IMR-90 (cell line): ENCODE measurements at regions not wholly inside any gene's neighbourhood (a gene's known extent, or its start where the extent isn't known, plus 50 kb on each side); places are given as distances from the start of the nearest gene placed in this dataset.

Experiments used
- ATAC-seq: fragments of 200-7000 bp; cut with Tn5 transposase; 2 replicates; pipeline ENCODE4 v1.9.1; 2020; ENCODE audit warnings: low read depth, mild to moderate bottlenecking, moderate library complexity
- BruUV-seq: library from RNA; stranded (reverse); fragments of 400-500 nt; replicated peaks from 2 replicates; lab custom pipeline; 2021; lab: Mats Ljungman, UMichigan
- CTCF ChIA-PET: fragments of 300-600 bp; formaldehyde crosslinking; extraction: SDS; loops from one replicate; lab custom pipeline; 2021; ENCODE audit warnings: antibody characterized with exemption; lab: Yijun Ruan, JAX
- POLR2A ChIA-PET: fragments of 300-600 bp; sonication (Branson Sonifier 250); formaldehyde crosslinking; loops from one replicate; lab custom pipeline; 2022; ENCODE audit warnings: antibody characterized with exemption; ENCODE audit not compliant: unreplicated experiment; lab: Charles Lee
- DNase-seq: peaks from one replicate; pipeline ENCODE4 v3.0.0; 2013
- H2AFZ ChIP-seq: replicated peaks from 2 replicates; pipeline ENCODE3; 2013; ENCODE audit warnings: low read length, mild to moderate bottlenecking; ENCODE audit not compliant: poor library complexity
- H2AK5ac ChIP-seq: 2 replicates; pipeline ENCODE4 v1.6.1; 2013; ENCODE audit warnings: low read depth, low read length, inconsistent platforms
- H2AK9ac ChIP-seq: replicated peaks from 2 replicates; pipeline ENCODE3; 2013; ENCODE audit warnings: mild to moderate bottlenecking, low read depth, low read length, moderate library complexity; ENCODE audit not compliant: poor library complexity
- H2BK120ac ChIP-seq: 2 replicates; pipeline ENCODE4 v1.6.1; 2013; ENCODE audit warnings: low read depth, low read length, inconsistent platforms
- H2BK15ac ChIP-seq: 3 replicates; pipeline ENCODE4 v1.6.1; 2013; ENCODE audit warnings: low read depth, low read length, inconsistent platforms
- H2BK20ac ChIP-seq: 2 replicates; pipeline ENCODE4 v1.6.1; 2013; ENCODE audit warnings: low read depth, mild to moderate bottlenecking, inconsistent platforms, low read length, moderate library complexity
- H2BK5ac ChIP-seq: 2 replicates; pipeline ENCODE4 v1.6.1; 2013; ENCODE audit warnings: mild to moderate bottlenecking, low read depth, low read length, inconsistent platforms; ENCODE audit not compliant: poor library complexity, severe bottlenecking
- H3K14ac ChIP-seq: replicated peaks from 2 replicates; pipeline ENCODE4 v1.6.1; 2013; ENCODE audit warnings: low read depth, low read length, inconsistent platforms
- H3K18ac ChIP-seq: 2 replicates; pipeline ENCODE4 v1.6.1; 2013; ENCODE audit warnings: low read depth, low read length, control low read depth
- H3K23ac ChIP-seq: 2 replicates; pipeline ENCODE4 v1.6.1; 2013; ENCODE audit warnings: low read depth, low read length, inconsistent platforms
- H3K27ac ChIP-seq: 2 replicates; pipeline ENCODE4 v1.5.1; 2013; ENCODE audit warnings: mild to moderate bottlenecking, control low read depth, low read length; ENCODE audit not compliant: insufficient read depth
- H3K27me3 ChIP-seq: 2 replicates; pipeline ENCODE4 v1.6.1; 2013; ENCODE audit warnings: low read length; ENCODE audit not compliant: control insufficient read depth, insufficient read depth
- H3K36me3 ChIP-seq: 2 replicates; pipeline ENCODE4 v1.6.1; 2013; ENCODE audit warnings: low read length, mixed read lengths; ENCODE audit not compliant: control insufficient read depth, insufficient read depth
- H3K4ac ChIP-seq: 2 replicates; pipeline ENCODE4 v1.6.1; 2013; ENCODE audit warnings: low read depth, low read length, inconsistent platforms
- H3K4me1 ChIP-seq: 2 replicates; pipeline ENCODE4 v1.6.1; 2013; ENCODE audit warnings: low read length, mixed read lengths; ENCODE audit not compliant: control insufficient read depth, insufficient read depth
- H3K4me2 ChIP-seq: 2 replicates; pipeline ENCODE4 v1.6.1; 2013; ENCODE audit warnings: low read depth, mild to moderate bottlenecking, control low read depth, low read length, moderate library complexity
- H3K4me3 ChIP-seq: 2 replicates; pipeline ENCODE4 v1.5.1; 2013; ENCODE audit warnings: low read depth, mild to moderate bottlenecking, control low read depth, low read length, moderate library complexity; ENCODE audit not compliant: insufficient read depth
- H3K56ac ChIP-seq: 2 replicates; pipeline ENCODE4 v1.6.1; 2013; ENCODE audit warnings: low read length, inconsistent platforms; ENCODE audit not compliant: insufficient read depth; ENCODE audit errors: extremely low read depth
- H3K79me1 ChIP-seq, 2 experiments: 2 replicates each; pipeline ENCODE4 v1.6.1; 2013; ENCODE audit warnings: low read length in 2 of 2, inconsistent platforms in 1 of 2, low read depth in 1 of 2
- H3K9ac ChIP-seq: 2 replicates; pipeline ENCODE4 v1.6.1; 2013; ENCODE audit warnings: low read depth, low read length, control low read depth
- H3K9me1 ChIP-seq: 2 replicates; pipeline ENCODE4 v1.6.1; 2013; ENCODE audit warnings: low read length, inconsistent platforms; ENCODE audit not compliant: insufficient read depth
- H3K9me3 ChIP-seq: 2 replicates; pipeline ENCODE4 v1.6.1; 2013; ENCODE audit warnings: low read length; ENCODE audit not compliant: control insufficient read depth, insufficient read depth
- H4K20me1 ChIP-seq: 2 replicates; pipeline ENCODE4 v1.6.1; 2013; ENCODE audit warnings: low read length, inconsistent platforms; ENCODE audit not compliant: insufficient read depth
- H4K5ac ChIP-seq: 2 replicates; pipeline ENCODE4 v1.6.1; 2013; ENCODE audit warnings: mild to moderate bottlenecking, low read depth, low read length, control low read depth
- H4K8ac ChIP-seq, 2 experiments: 2 replicates each; pipeline ENCODE4 v1.6.1; 2013; ENCODE audit warnings: low read depth in 2 of 2, low read length in 2 of 2, control low read depth in 1 of 2, inconsistent platforms in 1 of 2
- H4K91ac ChIP-seq: 2 replicates; pipeline ENCODE4 v1.6.1; 2013; ENCODE audit warnings: low read depth, low read length, inconsistent platforms; ENCODE audit not compliant: insufficient read depth
- CEBPB ChIP-seq: IDR thresholded peaks from 2 replicates; pipeline ENCODE4 v1.6.1; 2012; ENCODE audit warnings: low read depth, low read length, improper control_type of control experiment
- ELK1 ChIP-seq: fragments of 150-350 bp; IDR thresholded peaks from 2 replicates; pipeline ENCODE4 v1.6.1; 2016; ENCODE audit warnings: low read depth, mild to moderate bottlenecking, low read length, moderate library complexity, borderline replicate concordance
- FOS ChIP-seq: fragments of 150-350 bp; IDR thresholded peaks from 2 replicates; pipeline ENCODE4 v1.6.1; 2016; ENCODE audit warnings: low read depth, low read length
- MAFK ChIP-seq: IDR thresholded peaks from 2 replicates; pipeline ENCODE4 v1.6.1; 2012; ENCODE audit warnings: low read depth, low read length, improper control_type of control experiment
- MXI1 ChIP-seq: IDR thresholded peaks from 2 replicates; pipeline ENCODE4 v1.6.1; 2012; ENCODE audit warnings: low read depth, mild to moderate bottlenecking, low read length, moderate library complexity, borderline replicate concordance
- NFE2L2 ChIP-seq: fragments of 150-350 bp; IDR thresholded peaks from 2 replicates; pipeline ENCODE4 v1.6.1; 2016; ENCODE audit warnings: low read depth, mild to moderate bottlenecking, low read length
- POLR2A ChIP-seq: IDR thresholded peaks from 2 replicates; pipeline ENCODE4 v1.6.1; 2012; ENCODE audit warnings: mild to moderate bottlenecking, low read depth, low read length
- RCOR1 ChIP-seq: IDR thresholded peaks from 2 replicates; pipeline ENCODE4 v1.6.1; 2012; ENCODE audit warnings: mild to moderate bottlenecking, low read length, improper control_type of control experiment; ENCODE audit not compliant: insufficient replicate concordance
- WGBS, 2 experiments: methylation state at CpG; one replicate each; pipeline versions ENCODE4 v1.1.5 to v1.1.7; 2013; ENCODE audit warnings: missing lambda C conversion rate in 2 of 2; ENCODE audit not compliant: insufficient read length in 1 of 2; ENCODE audit errors: extremely low coverage in 2 of 2; 5-methylcytosine and 5-hydroxymethylcytosine counted together
- dilution Hi-C: fragments of 300-500 bp; cut with HindIII; formaldehyde crosslinking; loops from one replicate; pipeline ENCODE4 v1.14.3; 2018; ENCODE audit warnings: low sequenced_read_pairs; ENCODE audit not compliant: unreplicated experiment
- in situ Hi-C: fragments of 300-500 bp; cut with MboI; formaldehyde crosslinking; loops from 3 replicates; pipeline ENCODE4 v1.14.3; 2019; ENCODE audit warnings: low sequenced_read_pairs, inconsistent platforms, mixed read lengths
- intact Hi-C: fragments of 100-400 bp; cut with micrococcal nuclease; formaldehyde crosslinking; loops from 2 replicates; pipeline ENCODE4 v1.10.0; 2022
- TF ChIP-seq, protein P1 (sequence below): conservative IDR thresholded peaks from 2 replicates; pipeline ENCODE4 v1.5.1; 2012; ENCODE audit warnings: mild to moderate bottlenecking, low read depth, low read length, improper control_type of control experiment

GRCh38 chr5:30879887-30880286 lies 313.6 kb upstream of the CDH6 start:
- H3K9me1 ChIP-seq: no peaks in the 10 kb centered on the region
- no peak overlapping the region for H3K14ac ChIP-seq
- no peak overlapping the region for H3K27ac ChIP-seq
- BruUV-seq: no TSS peak
- H3K4me2 ChIP-seq: no peak overlapping the region
- no peaks in the 10 kb centered on the region for H3K79me1 ChIP-seq
- no peak overlapping the region for H2AK9ac ChIP-seq
- H3K9me3 ChIP-seq: no peaks in the 10 kb centered on the region
- H3K56ac ChIP-seq: no peak overlapping the region
- TF ChIP-seq ELK1 (no peak), POLR2A (no peak), MAFK (no peak), MXI1 (no peak), NFE2L2 (no peak), RCOR1 (no peak), CEBPB (no peak), FOS (no peak)
- TF ChIP-seq, protein P1, sequence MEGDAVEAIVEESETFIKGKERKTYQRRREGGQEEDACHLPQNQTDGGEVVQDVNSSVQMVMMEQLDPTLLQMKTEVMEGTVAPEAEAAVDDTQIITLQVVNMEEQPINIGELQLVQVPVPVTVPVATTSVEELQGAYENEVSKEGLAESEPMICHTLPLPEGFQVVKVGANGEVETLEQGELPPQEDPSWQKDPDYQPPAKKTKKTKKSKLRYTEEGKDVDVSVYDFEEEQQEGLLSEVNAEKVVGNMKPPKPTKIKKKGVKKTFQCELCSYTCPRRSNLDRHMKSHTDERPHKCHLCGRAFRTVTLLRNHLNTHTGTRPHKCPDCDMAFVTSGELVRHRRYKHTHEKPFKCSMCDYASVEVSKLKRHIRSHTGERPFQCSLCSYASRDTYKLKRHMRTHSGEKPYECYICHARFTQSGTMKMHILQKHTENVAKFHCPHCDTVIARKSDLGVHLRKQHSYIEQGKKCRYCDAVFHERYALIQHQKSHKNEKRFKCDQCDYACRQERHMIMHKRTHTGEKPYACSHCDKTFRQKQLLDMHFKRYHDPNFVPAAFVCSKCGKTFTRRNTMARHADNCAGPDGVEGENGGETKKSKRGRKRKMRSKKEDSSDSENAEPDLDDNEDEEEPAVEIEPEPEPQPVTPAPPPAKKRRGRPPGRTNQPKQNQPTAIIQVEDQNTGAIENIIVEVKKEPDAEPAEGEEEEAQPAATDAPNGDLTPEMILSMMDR: no peak
- H2BK120ac ChIP-seq: no peak overlapping the region
- ChIA-PET CTCF (no interaction called here), POLR2A (no interaction called here)
- H4K8ac ChIP-seq: no peak overlapping the region
- no peak overlapping the region for H2BK15ac ChIP-seq
- no peaks in the 10 kb centered on the region for H4K20me1 ChIP-seq
- no peak overlapping the region for H4K91ac ChIP-seq
- H2AFZ ChIP-seq: no peak overlapping the region
- H2BK5ac ChIP-seq: no peak overlapping the region
- WGBS, 2 experiments: no CpG with 5 or more reads among the region's 2 CpGs
- H3K4me3 ChIP-seq: no peak overlapping the region
- intact Hi-C loops (no loop called here), dilution Hi-C loops (no loop called here), in situ Hi-C loops (no loop called here)
- no peak overlapping the region for H3K18ac ChIP-seq
- H3K4ac ChIP-seq: no peak overlapping the region
- no peak overlapping the region for H2AK5ac ChIP-seq
- no peak overlapping the region for H3K23ac ChIP-seq
- ATAC-seq: no peak
- H3K36me3 ChIP-seq: no peaks in the 10 kb centered on the region
- H4K5ac ChIP-seq: no peak overlapping the region
- no peak for DNase-seq
- no peak overlapping the region for H3K9ac ChIP-seq
- H2BK20ac ChIP-seq: no peak overlapping the region
- H3K27me3 ChIP-seq: no peaks in the 10 kb centered on the region
- H3K4me1 ChIP-seq: no peaks in the 10 kb centered on the region
